Stimulated activated CD8-positive, alpha-beta memory T cell treated with anti-CD3 and anti-CD28 coated beads, Interleukin-15, amount 100 ng/mL, for 1 hour (primary cell): ENCODE measurements at regions not wholly inside any gene's neighbourhood (a gene's known extent, or its start where the extent isn't known, plus 50 kb on each side); places are given as distances from the start of the nearest gene placed in this dataset.
"Not testable (repeated sequence)": the region's sequence is repeated elsewhere in the genome, so short reads cannot be mapped to it uniquely, and the experiment has no call there.

Experiments used
- DNase-seq: peaks from one replicate; pipeline ENCODE4 v3.0.0-alpha.2; 2020; ENCODE audit warnings: low read depth

- DNase-seq = no peak
These were observed 257.1 kb downstream of the EFCAB11 start for GRCh38 chr14:89697281-89698060.

GRCh38 chr14:89695846-89696245, 258.7 kb downstream of the EFCAB11 start:
- no peak for DNase-seq

- DNase-seq = no peak
These were observed 264.4 kb downstream of the EFCAB11 start for GRCh38 chr14:89690139-89690538.

GRCh38 chr14:89689711-89690110, 264.8 kb downstream of the EFCAB11 start:
- not testable (repeated sequence) for DNase-seq

GRCh38 chr14:89688507-89689211, 265.9 kb downstream of the EFCAB11 start:
- no peak for DNase-seq

GRCh38 chr14:89687129-89687528, 267.4 kb downstream of the EFCAB11 start:
- not testable (repeated sequence) for DNase-seq

- no peak for DNase-seq
These were observed 267.1 kb upstream of the FOXN3 start for GRCh38 chr14:89684139-89684538.

GRCh38 chr14:89681086-89682018, 264.3 kb upstream of the FOXN3 start:
- no peak for DNase-seq

- DNase-seq = no peak
These were observed 263.1 kb upstream of the FOXN3 start for GRCh38 chr14:89680156-89680555.

GRCh38 chr14:89678768-89679167, 261.7 kb upstream of the FOXN3 start:
- DNase-seq = no peak

- no peak for DNase-seq
These were observed 258.6 kb upstream of the FOXN3 start for GRCh38 chr14:89675590-89675989.

- DNase-seq = no peak
These were observed 257.9 kb upstream of the FOXN3 start for GRCh38 chr14:89674936-89675335.

GRCh38 chr14:89674240-89674639, 257.2 kb upstream of the FOXN3 start:
- DNase-seq = no peak

- DNase-seq = no peak
These were observed 256.6 kb upstream of the FOXN3 start for GRCh38 chr14:89673512-89674225.

GRCh38 chr14:89672636-89673511, 255.8 kb upstream of the FOXN3 start:
- no peak for DNase-seq

- DNase-seq = no peak
These were observed 252.2 kb upstream of the FOXN3 start for GRCh38 chr14:89669193-89669592.

- DNase-seq = no peak
These were observed 250.9 kb upstream of the FOXN3 start for GRCh38 chr14:89667983-89668382.

- DNase-seq = not testable (repeated sequence)
These were observed 248.5 kb upstream of the FOXN3 start for GRCh38 chr14:89665300-89666081.

GRCh38 chr14:89661392-89661791, 244.4 kb upstream of the FOXN3 start:
- no peak for DNase-seq
